Right lobe of liver (tissue), 6 donors: ENCODE measurements at regions not wholly inside any gene's neighbourhood (a gene's known extent, or its start where the extent isn't known, plus 50 kb on each side); places are given as distances from the start of the nearest gene placed in this dataset.
A peak's percentile ranks its signal among the peaks of the same experiment; 100 is the strongest.

Experiments
- ATAC-seq, 4 donors: fragments of 200-7000 bp; cut with Tn5 transposase; one replicate each; pipeline ENCODE4 v1.9.1; 2020; ENCODE audit warnings: mild to moderate bottlenecking in 4 of 4, moderate library complexity in 4 of 4
- DNase-seq, 3 donors: peaks; one replicate each; pipeline ENCODE4 v3.0.0-alpha.2; 2020
- H3K27ac ChIP-seq, 3 donors: fragments of 200-600 bp; one replicate each; pipeline ENCODE4 v1.8.0; 2022
- H3K27me3 ChIP-seq, 2 donors: fragments of 200-600 bp; one replicate each; pipeline ENCODE4 v1.8.0; 2022
- H3K36me3 ChIP-seq, 4 donors: fragments of 200-600 bp; sonication (generic) in 1 of 4; one replicate each; pipeline versions ENCODE4 v1.5.1 to v1.8.0; 2017 to 2022; ENCODE audit warnings: control low read depth in 1 of 4
- H3K4me1 ChIP-seq, 4 donors: fragments of 200-600 bp; sonication (generic) in 1 of 4; one replicate each; pipeline versions ENCODE4 v1.5.1 to v1.8.0; 2017 to 2022; ENCODE audit warnings: control low read depth in 1 of 4
- H3K4me3 ChIP-seq, 3 donors: fragments of 200-600 bp; one replicate each; pipeline ENCODE4 v1.8.0; 2022
- H3K9me3 ChIP-seq, 4 donors: fragments of 200-600 bp; sonication (generic) in 1 of 4; one replicate each; pipeline versions ENCODE4 v1.5.1 to v1.8.0; 2017 to 2022; ENCODE audit warnings: control low read depth in 1 of 4
- POLR2A ChIP-seq: fragments of 450-650 bp; IDR thresholded peaks from one replicate; pipeline ENCODE4 v1.6.1; 2017; ENCODE audit warnings: antibody characterized with exemption, mild to moderate bottlenecking
- WGBS: methylation state at CpG from one replicate; pipeline ENCODE4 v1.1.6; 2018; ENCODE audit warnings: low coverage, low lambda C conversion rate; ENCODE audit not compliant: insufficient coverage; ENCODE audit errors: missing lambda C conversion rate; 5-methylcytosine and 5-hydroxymethylcytosine counted together
- intact Hi-C, 2 donors: fragments of 100-400 bp; cut with DNase I; formaldehyde crosslinking; loops; one replicate each; pipeline versions ENCODE4 v1.11.2 to v1.14.1; 2022
- TF ChIP-seq, protein P1 (sequence below), 4 donors: fragments of 200-600 bp in 3 of 4; fragments of 450-650 bp in 1 of 4; IDR thresholded peaks; one replicate each; pipeline versions ENCODE4 v1.5.1 to v1.8.0; 2016 to 2022; ENCODE audit warnings: antibody characterized with exemption in 4 of 4, mild to moderate bottlenecking in 2 of 4
- donor health status: DM: no; HTN: yes; CAD: no.
- donor health status: DM: no; HTN: no; CAD: no.
- donor health status: DM: no; HTN: no; CAD: no.
- donor health status: DM: no; HTN: yes; CAD: no.
- donor health status: DM: no; HTN: yes; CAD: no.

DNA sequence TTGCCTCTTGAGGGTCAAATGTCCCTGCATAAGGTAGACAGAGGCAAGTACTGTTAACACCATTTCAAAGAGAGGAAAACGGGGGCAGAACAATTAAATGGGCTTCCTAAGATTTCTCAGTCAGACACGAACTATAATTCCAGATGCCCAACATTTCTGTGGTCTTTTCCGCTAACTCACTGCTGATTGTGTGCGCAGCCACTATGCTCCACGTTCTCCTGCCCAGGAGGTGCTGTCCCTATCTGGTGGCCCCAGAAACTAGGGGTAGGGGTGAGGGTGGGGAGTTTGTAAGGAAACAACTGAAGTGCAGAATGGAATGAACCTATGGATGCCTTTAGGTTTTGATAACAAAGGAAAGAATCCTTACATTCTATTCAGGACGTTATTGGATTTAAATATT, 86.1 kb upstream of the BACH2 start:
- no peak overlapping the region for H3K4me3 ChIP-seq
- TF ChIP-seq POLR2A: no peak
- TF ChIP-seq, protein P1, sequence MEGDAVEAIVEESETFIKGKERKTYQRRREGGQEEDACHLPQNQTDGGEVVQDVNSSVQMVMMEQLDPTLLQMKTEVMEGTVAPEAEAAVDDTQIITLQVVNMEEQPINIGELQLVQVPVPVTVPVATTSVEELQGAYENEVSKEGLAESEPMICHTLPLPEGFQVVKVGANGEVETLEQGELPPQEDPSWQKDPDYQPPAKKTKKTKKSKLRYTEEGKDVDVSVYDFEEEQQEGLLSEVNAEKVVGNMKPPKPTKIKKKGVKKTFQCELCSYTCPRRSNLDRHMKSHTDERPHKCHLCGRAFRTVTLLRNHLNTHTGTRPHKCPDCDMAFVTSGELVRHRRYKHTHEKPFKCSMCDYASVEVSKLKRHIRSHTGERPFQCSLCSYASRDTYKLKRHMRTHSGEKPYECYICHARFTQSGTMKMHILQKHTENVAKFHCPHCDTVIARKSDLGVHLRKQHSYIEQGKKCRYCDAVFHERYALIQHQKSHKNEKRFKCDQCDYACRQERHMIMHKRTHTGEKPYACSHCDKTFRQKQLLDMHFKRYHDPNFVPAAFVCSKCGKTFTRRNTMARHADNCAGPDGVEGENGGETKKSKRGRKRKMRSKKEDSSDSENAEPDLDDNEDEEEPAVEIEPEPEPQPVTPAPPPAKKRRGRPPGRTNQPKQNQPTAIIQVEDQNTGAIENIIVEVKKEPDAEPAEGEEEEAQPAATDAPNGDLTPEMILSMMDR (IDR thresholded peaks at IDR 0.05): no peak
- intact Hi-C loops: no loop called here

DNA sequence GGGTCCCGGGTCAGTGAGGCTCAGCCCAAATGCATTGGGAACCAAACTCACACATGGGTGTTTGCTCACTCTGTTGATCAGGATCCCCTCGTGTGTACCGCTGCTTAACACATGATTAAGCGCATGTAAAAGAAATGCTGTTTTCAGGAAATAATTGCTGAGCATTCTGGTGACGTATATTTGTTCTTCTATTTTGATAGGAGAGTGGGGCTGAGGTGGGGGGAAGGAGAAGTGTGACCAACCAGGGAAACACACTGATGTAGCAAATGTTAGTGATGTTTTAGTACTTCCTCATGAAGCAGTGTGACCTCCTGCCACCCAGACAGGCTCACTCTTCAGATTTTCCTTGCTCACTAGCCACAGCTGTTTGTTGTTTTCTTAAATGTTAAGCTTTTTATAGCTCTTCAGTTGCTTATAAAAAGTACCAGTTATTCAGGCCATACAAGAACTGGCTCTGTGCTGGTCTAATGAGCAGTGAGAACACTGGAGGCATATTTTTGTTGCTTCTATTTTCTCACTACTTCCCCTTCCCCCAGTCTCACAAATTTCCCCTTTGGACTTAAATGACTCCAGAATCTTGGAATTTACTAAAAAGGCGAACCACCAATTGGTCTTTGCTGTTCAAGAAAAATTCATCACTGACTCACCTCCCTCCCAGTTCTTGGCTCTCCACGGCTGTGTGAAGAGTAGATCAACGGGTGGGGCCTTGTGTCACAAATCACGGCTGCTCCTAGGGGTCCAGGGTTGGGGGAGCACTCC, 79.2 kb upstream of the BACH2 start:
- no peak overlapping the region for H3K27ac ChIP-seq
- H3K9me3 ChIP-seq: no peaks in the 10 kb centered on the region
- H3K36me3 ChIP-seq: no peaks in the 10 kb centered on the region
- H3K4me3 ChIP-seq: no peak overlapping the region
- DNase-seq (no peak), ATAC-seq (peak in 2 of 4 donors; percentile 34 to 64)
- TF ChIP-seq, protein P1 (IDR thresholded peaks at IDR 0.05): no peak
- TF ChIP-seq POLR2A: no peak
- H3K27me3 ChIP-seq: no peaks in the 10 kb centered on the region
- no peaks in the 10 kb centered on the region for H3K4me1 ChIP-seq
- intact Hi-C loops: no loop called here
- 80% methylated on average over 9 of the region's 9 CpGs for WGBS

More for the DNA sequence above, 86.1 kb upstream of the BACH2 start:
- Histone ChIP-seq H3K27ac (no peak overlapping the region), H3K9me3 (no peaks in the 10 kb centered on the region), H3K4me1 (no peaks in the 10 kb centered on the region), H3K36me3 (no peaks in the 10 kb centered on the region), H3K27me3 (no peaks in the 10 kb centered on the region)
- 53% methylated on average over 6 of the region's 6 CpGs for WGBS
- ATAC-seq (no peak), DNase-seq (no peak)

DNA sequence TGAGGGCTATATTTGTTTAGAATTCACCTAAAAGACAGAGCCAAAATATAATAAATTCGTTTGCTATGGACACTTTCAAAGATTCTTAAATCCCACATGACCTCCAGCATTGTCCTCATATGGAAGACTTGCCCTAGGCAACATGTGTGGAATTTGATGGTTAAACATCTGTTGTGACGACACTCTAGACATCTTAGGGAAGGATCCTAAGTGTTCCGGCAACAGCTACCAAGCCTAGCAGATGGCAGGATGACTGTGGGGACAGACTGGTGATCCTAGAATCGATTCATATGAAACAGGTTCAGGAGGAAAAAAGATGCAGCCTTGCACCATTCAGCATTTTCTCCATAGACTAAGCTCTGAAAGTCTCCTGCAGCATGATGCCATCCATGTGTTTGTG, 77.6 kb upstream of the BACH2 start:
- no peak for ATAC-seq
- 73% methylated on average over 3 of the region's 4 CpGs for WGBS
- Histone ChIP-seq H3K4me1 (no peaks in the 10 kb centered on the region), H3K27me3 (no peaks in the 10 kb centered on the region), H3K36me3 (no peaks in the 10 kb centered on the region), H3K4me3 (no peak overlapping the region), H3K27ac (no peak overlapping the region), H3K9me3 (no peaks in the 10 kb centered on the region)
- no peak for DNase-seq
- intact Hi-C loops: no loop called here
- TF ChIP-seq, protein P1 (IDR thresholded peaks at IDR 0.05): no peak
- no peak for TF ChIP-seq POLR2A

DNA sequence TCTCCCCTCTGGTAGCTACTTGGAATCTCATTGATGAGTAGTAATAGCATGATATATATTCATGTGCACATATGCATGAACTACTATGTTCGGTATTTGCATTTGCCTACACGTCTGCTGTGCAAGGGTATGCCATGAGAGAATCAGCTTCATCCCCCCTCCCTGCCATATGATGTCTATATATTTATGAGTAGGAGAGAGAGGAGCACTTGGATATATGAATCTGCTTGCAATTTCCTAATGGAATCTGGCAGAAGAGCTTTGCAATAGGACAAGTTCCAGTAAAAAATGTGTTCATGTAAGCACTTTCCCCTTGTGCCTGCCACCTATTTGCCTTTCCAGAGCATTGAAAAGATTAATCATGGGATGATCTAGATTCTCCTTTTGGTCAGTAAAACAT, 76.2 kb upstream of the BACH2 start:
- H3K4me1 ChIP-seq: no peaks in the 10 kb centered on the region
- no peak for TF ChIP-seq POLR2A
- TF ChIP-seq, protein P1 (IDR thresholded peaks at IDR 0.05): no peak
- H3K9me3 ChIP-seq: no peaks in the 10 kb centered on the region
- no peak overlapping the region for H3K4me3 ChIP-seq
- WGBS: 92% methylated on average over 2 of the region's 2 CpGs
- ATAC-seq: no peak
- DNase-seq: no peak
- intact Hi-C loops: no loop called here
- H3K27me3 ChIP-seq: no peaks in the 10 kb centered on the region
- no peak overlapping the region for H3K27ac ChIP-seq
- no peaks in the 10 kb centered on the region for H3K36me3 ChIP-seq
